OCI-LY7 (cell line): ENCODE measurements at regions not wholly inside any gene's neighbourhood (a gene's known extent, or its start where the extent isn't known, plus 50 kb on each side); places are given as distances from the start of the nearest gene placed in this dataset.

ENCODE experiments used
- BruUV-seq: library from RNA; stranded (reverse); fragments of 400-500 nt; replicated peaks from 2 replicates; lab custom pipeline; 2021; lab: Mats Ljungman, UMichigan
- CTCF ChIA-PET: fragments of 300-600 bp; sonication (Branson Sonifier 250); formaldehyde crosslinking; loops from one replicate; lab custom pipeline; 2022; ENCODE audit warnings: antibody characterized with exemption; ENCODE audit not compliant: unreplicated experiment; lab: Charles Lee
- POLR2A ChIA-PET: fragments of 300-600 bp; sonication (Branson Sonifier 250); formaldehyde crosslinking; loops from one replicate; lab custom pipeline; 2022; ENCODE audit warnings: antibody characterized with exemption; lab: Charles Lee
- DNase-seq: peaks from one replicate; pipeline ENCODE4 v3.0.0-alpha.2; 2015; ENCODE audit warnings: low spot score
- H2AFZ ChIP-seq: fragments of 200-600 bp; sonication (generic), shearing (Covaris generic); 2 replicates; pipeline ENCODE4 v1.6.1; 2014; ENCODE audit warnings: mild to moderate bottlenecking, antibody characterized with exemption, low read length, moderate library complexity
- H3K27ac ChIP-seq: fragments of 200-600 bp; sonication (generic); 2 replicates; pipeline ENCODE4 v1.5.1; 2014; ENCODE audit warnings: mixed run types, low read depth, mild to moderate bottlenecking, moderate library complexity, low read length, inconsistent platforms; ENCODE audit not compliant: poor library complexity, severe bottlenecking
- H3K36me3 ChIP-seq: fragments of 200-600 bp; sonication (generic); 2 replicates; pipeline ENCODE4 v1.6.1; 2014; ENCODE audit warnings: mild to moderate bottlenecking, antibody characterized with exemption, low read length, moderate library complexity, mixed read lengths; ENCODE audit not compliant: insufficient read depth
- H3K4me1 ChIP-seq: fragments of 200-600 bp; sonication (generic); 2 replicates; pipeline ENCODE4 v1.5.1; 2014; ENCODE audit warnings: mild to moderate bottlenecking, low read length; ENCODE audit not compliant: insufficient read depth, poor library complexity, severe bottlenecking
- H3K4me2 ChIP-seq: fragments of 200-600 bp; sonication (generic); 2 replicates; pipeline ENCODE4 v1.6.1; 2014; ENCODE audit warnings: mild to moderate bottlenecking, low read length
- H3K4me3 ChIP-seq: fragments of 200-600 bp; sonication (generic); 2 replicates; pipeline ENCODE4 v1.5.1; 2014; ENCODE audit warnings: mild to moderate bottlenecking, low read depth, low read length; ENCODE audit not compliant: poor library complexity, severe bottlenecking
- H3K79me2 ChIP-seq: fragments of 200-600 bp; sonication (generic); 2 replicates; pipeline ENCODE4 v1.6.1; 2016; ENCODE audit warnings: low read depth, mild to moderate bottlenecking, low read length, moderate library complexity, mixed read lengths; ENCODE audit not compliant: insufficient read depth
- H3K9me2 ChIP-seq: fragments of 200-600 bp; sonication (generic); 2 replicates; pipeline ENCODE4 v1.6.1; 2016; ENCODE audit warnings: mild to moderate bottlenecking, low read length, mixed read lengths; ENCODE audit not compliant: insufficient read depth
- H3K9me3 ChIP-seq: fragments of 200-600 bp; sonication (generic); 2 replicates; pipeline ENCODE4 v1.6.1; 2014; ENCODE audit warnings: mild to moderate bottlenecking, mixed run types, low read length, mixed read lengths
- H4K20me1 ChIP-seq: fragments of 200-600 bp; sonication (generic); 2 replicates; pipeline ENCODE4 v1.6.1; 2014; ENCODE audit warnings: mild to moderate bottlenecking, antibody characterized with exemption, low read length, moderate library complexity, mixed read lengths; ENCODE audit not compliant: insufficient read depth
- CTCF ChIP-seq: fragments of 200-600 bp; sonication (generic); conservative IDR thresholded peaks from 2 replicates; pipeline ENCODE4 v1.5.1; 2014; ENCODE audit warnings: mild to moderate bottlenecking, antibody characterized with exemption, low read length, moderate library complexity, mixed read lengths
- EZH2phosphoT487 ChIP-seq: fragments of 200-600 bp; sonication (generic); IDR thresholded peaks from 2 replicates; pipeline ENCODE4 v1.6.1; 2018; ENCODE audit warnings: low read depth, borderline replicate concordance, mild to moderate bottlenecking, mixed run types, antibody characterized with exemption, low read length, moderate library complexity, mixed read lengths
- intact Hi-C: fragments of 100-400 bp; cut with micrococcal nuclease; formaldehyde crosslinking; loops from one replicate; pipeline ENCODE4 v1.10.0; 2022; ENCODE audit not compliant: unreplicated experiment

- Histone ChIP-seq H3K36me3 (no peaks in the 10 kb centered on the region), H3K4me3 (no peak overlapping the region), H3K4me2 (no peak overlapping the region), H3K9me2 (no peaks in the 10 kb centered on the region), H3K9me3 (no peaks in the 10 kb centered on the region), H3K79me2 (no peaks in the 10 kb centered on the region), H4K20me1 (no peaks in the 10 kb centered on the region), H3K27ac (no peak overlapping the region), H3K4me1 (no peaks in the 10 kb centered on the region), H2AFZ (no peak overlapping the region)
- ChIA-PET CTCF (no interaction called here), POLR2A (interaction anchor here (1.5 kb wide), 1 partner anchor 8 kb away, joined by 3 read pairs; no protein-coding TSS in a partner anchor)
- DNase-seq, result no peak
- BruUV-seq, result no TSS peak
- TF ChIP-seq EZH2phosphoT487 (no peak), CTCF (no peak)
- intact Hi-C loops, result no loop called here
Observed at GRCh38 chr7:16129431-16130110, 291.8 kb downstream of the CRPPA start.

DNA sequence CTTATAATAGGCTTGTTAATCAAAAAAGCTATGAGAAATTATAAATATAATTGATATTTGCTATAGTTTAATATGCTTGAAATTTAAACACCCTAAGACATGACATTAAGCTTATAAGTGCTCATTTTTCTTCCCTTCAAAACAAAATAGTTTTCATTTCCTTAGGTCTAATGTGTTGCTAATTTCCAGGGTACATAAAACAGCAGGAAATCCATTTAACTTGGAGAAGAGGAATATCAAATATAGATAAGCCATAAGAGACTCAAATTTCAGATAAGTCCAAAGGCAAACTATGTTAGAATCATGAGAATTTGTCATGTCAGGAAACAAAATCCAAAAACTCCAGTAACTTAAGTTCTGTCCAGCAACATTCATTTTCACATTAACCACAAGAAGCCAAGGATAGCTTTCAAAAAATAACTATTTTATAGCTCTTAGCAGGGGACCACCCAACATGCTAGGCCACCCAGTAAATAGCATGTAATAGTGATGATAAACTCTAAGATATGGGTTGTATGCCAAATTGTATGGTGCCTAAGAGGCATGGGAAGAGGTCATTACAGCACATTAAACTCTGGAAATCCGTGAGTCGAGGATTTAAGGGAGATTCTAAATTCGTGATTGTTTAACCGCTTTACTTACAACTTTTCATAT, 298.1 kb downstream of the CRPPA start:
- DNase-seq, result no peak

More for the DNA sequence above, 298.1 kb downstream of the CRPPA start:
- H2AFZ ChIP-seq, result no peak overlapping the region
- no TSS peak for BruUV-seq
- H3K4me2 ChIP-seq, result no peak overlapping the region
- H3K27ac ChIP-seq, result no peak overlapping the region
- H3K4me1 ChIP-seq, result no peaks in the 10 kb centered on the region
- no peak overlapping the region for H3K4me3 ChIP-seq
- no peaks in the 10 kb centered on the region for H4K20me1 ChIP-seq
- H3K79me2 ChIP-seq, result no peaks in the 10 kb centered on the region
- no peaks in the 10 kb centered on the region for H3K9me2 ChIP-seq
- ChIA-PET CTCF (no interaction called here), POLR2A (interaction anchor here (0.5 to 0.9 kb wide), 3 partner anchors 55 to 1525 kb away, joined by 3 to 4 read pairs (median 3); no protein-coding TSS in a partner anchor)
- H3K36me3 ChIP-seq, result no peaks in the 10 kb centered on the region
- intact Hi-C loops, result no loop called here
- H3K9me3 ChIP-seq, result no peaks in the 10 kb centered on the region
- TF ChIP-seq CTCF (no peak), EZH2phosphoT487 (no peak)
